ENCODE measurements at regions not wholly inside any gene's neighbourhood (a gene's known extent, or its start where the extent isn't known, plus 50 kb on each side); places are given as distances from the start of the nearest gene placed in this dataset.
A peak's percentile ranks its signal among the peaks of the same experiment; 100 is the strongest.

GRCh38 chr3:41129731-41130130 is 69.6 kb upstream of the CTNNB1 start:
- Histone ChIP-seq H2AFZ (ENCODE audit: low read depth, low read length) (no peak overlapping the region), H3K36me3 (ENCODE audit: control insufficient read depth, insufficient read depth, low read length) (no peaks in the 10 kb centered on the region), H3K9me3 (replicated peaks; ENCODE audit: control insufficient read depth, insufficient read depth, low read depth, low read length) (no peaks in the 10 kb centered on the region), H3K4me3 (no peak overlapping the region), H4K20me1 (replicated peaks; ENCODE audit: control insufficient read depth, insufficient read depth, low read length) (no peaks in the 10 kb centered on the region), H3K9ac (ENCODE audit: insufficient read depth in 1 of 2, low read depth in 2 of 2, low read length in 2 of 2) (no peak overlapping the region), H3K27me3 (ENCODE audit: control insufficient read depth in 2 of 2, insufficient read depth in 2 of 2, low read length in 2 of 2) (peaks cover 2 to 4% of the 10 kb centered on the region in 2 experiments; a peak in 1 of 5 replicates), H3K27ac (ENCODE audit: extremely low read depth, low read depth, low read length) (no peak overlapping the region), H3K4me2 (ENCODE audit: insufficient read depth, low read length) (no peak overlapping the region), H3K4me1 (replicated peaks in 1 of 2; ENCODE audit: control insufficient read depth in 2 of 2, insufficient read depth in 2 of 2, low read length in 2 of 2) (peaks cover 0 to 8% of the 10 kb centered on the region in 2 experiments; a peak in 3 of 5 replicates), H3K79me2 (ENCODE audit: control insufficient read depth, insufficient read depth, low read length) (no peaks in the 10 kb centered on the region), H3K9me1 (ENCODE audit: control insufficient read depth, insufficient read depth, low read length) (no peaks in the 10 kb centered on the region)
- intact Hi-C loops (cut with micrococcal nuclease): no loop called here
- no peak for FAIRE-seq
- ChIA-PET CTCF (ENCODE audit: low intra/inter-chr PET ratio) (no interaction called here), POLR2A (interaction anchor here (1.1 to 1.8 kb wide), 2 partner anchors 9 to 70 kb away, joined by 3 to 7 read pairs; partner anchors contain the start of gene CTNNB1)
- in situ Hi-C loops (cut with MboI): no loop called here
- 12% methylated on average over 1 of the region's 1 CpG for WGBS (ENCODE audit: insufficient coverage, low coverage, missing lambda C conversion rate)
- no peak for ATAC-seq
- no TSS peak for BruUV-seq (replicated peaks)
- no peak for DNase-seq (ENCODE audit: extremely low read depth in 1 of 4, low spot score in 3 of 4)
- TF ChIP-seq ELK1 (CRISPR knock-in tag; IDR thresholded peaks at IDR 0.05) (no peak), KDM2B (CRISPR knock-in tag; IDR thresholded peaks at IDR 0.05) (no peak), ZNF436 (CRISPR knock-in tag; IDR thresholded peaks at IDR 0.05) (no peak), RBM39 (optimal IDR thresholded peaks at IDR 0.05; ENCODE audit: low read depth, low read length) (no peak), TRIM24 (IDR thresholded peaks at IDR 0.05) (peak in 1 of 2 experiments; percentile 17; a peak in 1 of 4 replicates), RBM25 (IDR thresholded peaks at IDR 0.05; ENCODE audit: low read depth, low read length, severe bottlenecking) (no peak), CBX3 (IDR thresholded peaks at IDR 0.05; ENCODE audit: borderline replicate concordance in 1 of 2, low read length in 2 of 2) (peak in 1 of 2 experiments; percentile 81; a peak in 1 of 3 replicates), FOXA3 (CRISPR knock-in tag; conservative IDR thresholded peaks at IDR 0.05 in 1 of 2, IDR thresholded peaks at IDR 0.05 in 1 of 2) (no peak), CBX5 (IDR thresholded peaks at IDR 0.05; ENCODE audit: borderline replicate concordance, low read depth) (0 out of 2 replicates have a peak, but pooled peaks have one; percentile 39), ZNF780A (CRISPR knock-in tag; IDR thresholded peaks at IDR 0.05) (no peak), ATF6 (CRISPR knock-in tag; IDR thresholded peaks at IDR 0.05) (no peak), ARHGAP35 (IDR thresholded peaks at IDR 0.05; ENCODE audit: partially characterized antibody) (no peak), GTF2E2 (tag; IDR thresholded peaks at IDR 0.05) (no peak), ZNF444 (CRISPR knock-in tag; IDR thresholded peaks at IDR 0.05) (no peak), TRIM28 (IDR thresholded peaks at IDR 0.05) (0 out of 2 replicates have a peak, but pooled peaks have one; percentile 51)
